ENCODE measurements at regions not wholly inside any gene's neighbourhood (a gene's known extent, or its start where the extent isn't known, plus 50 kb on each side); places are given as distances from the start of the nearest gene placed in this dataset.

- Histone ChIP-seq H3K36me3 (replicated peaks; ENCODE audit: control insufficient read depth, insufficient read depth, low read length) (no peaks in the 10 kb centered on the region), H3K27me3 (ENCODE audit: control insufficient read depth, insufficient read depth, low read length) (no peaks in the 10 kb centered on the region), H3K4me3 (ENCODE audit: insufficient read depth, low read depth, low read length) (no peak overlapping the region)
- DNase-seq: no peak
These were observed 115.0 kb downstream of the UBE2U start for GRCh38 chr1:64318428-64318827.

GRCh38 chr1:64320007-64320406 is 116.6 kb downstream of the UBE2U start:
- H3K27me3 ChIP-seq (ENCODE audit: control insufficient read depth, insufficient read depth, low read length): no peaks in the 10 kb centered on the region
- no peaks in the 10 kb centered on the region for H3K36me3 ChIP-seq (replicated peaks; ENCODE audit: control insufficient read depth, insufficient read depth, low read length)
- DNase-seq: no peak
- no peak overlapping the region for H3K4me3 ChIP-seq (ENCODE audit: insufficient read depth, low read depth, low read length)

- H3K36me3 ChIP-seq (replicated peaks; ENCODE audit: control insufficient read depth, insufficient read depth, low read length): no peaks in the 10 kb centered on the region
- DNase-seq: no peak
- no peaks in the 10 kb centered on the region for H3K27me3 ChIP-seq (ENCODE audit: control insufficient read depth, insufficient read depth, low read length)
These were observed 117.0 kb downstream of the UBE2U start for GRCh38 chr1:64320470-64320869.

GRCh38 chr1:64320922-64321614 is 117.6 kb downstream of the UBE2U start:
- H3K36me3 ChIP-seq (replicated peaks; ENCODE audit: control insufficient read depth, insufficient read depth, low read length): no peaks in the 10 kb centered on the region
- H3K27me3 ChIP-seq (ENCODE audit: control insufficient read depth, insufficient read depth, low read length): no peaks in the 10 kb centered on the region
- DNase-seq: no peak
- no peak overlapping the region for H3K4me3 ChIP-seq (ENCODE audit: insufficient read depth, low read depth, low read length)

More at GRCh38 chr1:64320470-64320869, 117.0 kb downstream of the UBE2U start:
- H3K4me3 ChIP-seq (ENCODE audit: insufficient read depth, low read depth, low read length): no peak overlapping the region

GRCh38 chr1:64323054-64323453 is 119.6 kb downstream of the UBE2U start:
- H3K27me3 ChIP-seq (ENCODE audit: control insufficient read depth, insufficient read depth, low read length): no peaks in the 10 kb centered on the region
- no peak for DNase-seq
- no peak overlapping the region for H3K4me3 ChIP-seq (ENCODE audit: insufficient read depth, low read depth, low read length)
- H3K36me3 ChIP-seq (replicated peaks; ENCODE audit: control insufficient read depth, insufficient read depth, low read length): no peaks in the 10 kb centered on the region

- Histone ChIP-seq H3K27me3 (ENCODE audit: control insufficient read depth, insufficient read depth, low read length) (no peaks in the 10 kb centered on the region), H3K4me3 (ENCODE audit: insufficient read depth, low read depth, low read length) (no peak overlapping the region), H3K36me3 (replicated peaks; ENCODE audit: control insufficient read depth, insufficient read depth, low read length) (no peaks in the 10 kb centered on the region)
- no peak for DNase-seq
These were observed 120.5 kb downstream of the UBE2U start for GRCh38 chr1:64323882-64324281.

- Histone ChIP-seq H3K36me3 (replicated peaks; ENCODE audit: control insufficient read depth, insufficient read depth, low read length) (no peaks in the 10 kb centered on the region), H3K27me3 (ENCODE audit: control insufficient read depth, insufficient read depth, low read length) (no peaks in the 10 kb centered on the region)
These were observed 122.4 kb downstream of the UBE2U start for GRCh38 chr1:64325856-64326255.

GRCh38 chr1:64327119-64327518 is 123.7 kb downstream of the UBE2U start:
- DNase-seq: no peak
- H3K27me3 ChIP-seq (ENCODE audit: control insufficient read depth, insufficient read depth, low read length): no peaks in the 10 kb centered on the region
- no peaks in the 10 kb centered on the region for H3K36me3 ChIP-seq (replicated peaks; ENCODE audit: control insufficient read depth, insufficient read depth, low read length)
- no peak overlapping the region for H3K4me3 ChIP-seq (ENCODE audit: insufficient read depth, low read depth, low read length)

More at GRCh38 chr1:64325856-64326255, 122.4 kb downstream of the UBE2U start:
- no peak for DNase-seq
- no peak overlapping the region for H3K4me3 ChIP-seq (ENCODE audit: insufficient read depth, low read depth, low read length)

GRCh38 chr1:64328193-64328592 is 124.8 kb downstream of the UBE2U start:
- H3K4me3 ChIP-seq (ENCODE audit: insufficient read depth, low read depth, low read length): no peak overlapping the region
- no peaks in the 10 kb centered on the region for H3K36me3 ChIP-seq (replicated peaks; ENCODE audit: control insufficient read depth, insufficient read depth, low read length)
- no peak for DNase-seq
- H3K27me3 ChIP-seq (ENCODE audit: control insufficient read depth, insufficient read depth, low read length): no peaks in the 10 kb centered on the region

GRCh38 chr1:64330839-64331238 is 127.4 kb downstream of the UBE2U start:
- no peaks in the 10 kb centered on the region; the same call in 1 of the 2 replicates for H3K27me3 ChIP-seq (ENCODE audit: control insufficient read depth, insufficient read depth, low read length)
- no peak for DNase-seq

GRCh38 chr1:64335636-64336035 is 132.2 kb downstream of the UBE2U start:
- Histone ChIP-seq H3K4me3 (ENCODE audit: insufficient read depth, low read depth, low read length) (no peak overlapping the region), H3K36me3 (replicated peaks; ENCODE audit: control insufficient read depth, insufficient read depth, low read length) (no peaks in the 10 kb centered on the region), H3K27me3 (ENCODE audit: control insufficient read depth, insufficient read depth, low read length) (no peaks in the 10 kb centered on the region; the same call in 1 of the 2 replicates)
- DNase-seq: no peak

More at GRCh38 chr1:64330839-64331238, 127.4 kb downstream of the UBE2U start:
- Histone ChIP-seq H3K4me3 (ENCODE audit: insufficient read depth, low read depth, low read length) (no peak overlapping the region), H3K36me3 (replicated peaks; ENCODE audit: control insufficient read depth, insufficient read depth, low read length) (no peaks in the 10 kb centered on the region)

GRCh38 chr1:64337475-64337874 is 132.5 kb upstream of the CACHD1 start:
- no peak overlapping the region for H3K4me3 ChIP-seq (ENCODE audit: insufficient read depth, low read depth, low read length)
- H3K36me3 ChIP-seq (replicated peaks; ENCODE audit: control insufficient read depth, insufficient read depth, low read length): no peaks in the 10 kb centered on the region
- DNase-seq: no peak
- H3K27me3 ChIP-seq (ENCODE audit: control insufficient read depth, insufficient read depth, low read length): peaks cover 2% of the 10 kb centered on the region; the same call in 1 of the 2 replicates

GRCh38 chr1:64337926-64338325 is 132.0 kb upstream of the CACHD1 start:
- Histone ChIP-seq H3K36me3 (replicated peaks; ENCODE audit: control insufficient read depth, insufficient read depth, low read length) (no peaks in the 10 kb centered on the region), H3K27me3 (ENCODE audit: control insufficient read depth, insufficient read depth, low read length) (peaks cover 2% of the 10 kb centered on the region; the same call in 1 of the 2 replicates), H3K4me3 (ENCODE audit: insufficient read depth, low read depth, low read length) (no peak overlapping the region)
- DNase-seq: no peak

GRCh38 chr1:64340361-64340760 is 129.6 kb upstream of the CACHD1 start:
- Histone ChIP-seq H3K4me3 (ENCODE audit: insufficient read depth, low read depth, low read length) (no peak overlapping the region), H3K36me3 (replicated peaks; ENCODE audit: control insufficient read depth, insufficient read depth, low read length) (no peaks in the 10 kb centered on the region), H3K27me3 (ENCODE audit: control insufficient read depth, insufficient read depth, low read length) (peaks cover 2% of the 10 kb centered on the region; the same call in 1 of the 2 replicates)
- no peak for DNase-seq

- Histone ChIP-seq H3K27me3 (ENCODE audit: control insufficient read depth, insufficient read depth, low read length) (peaks cover 2% of the 10 kb centered on the region; the same call in 1 of the 2 replicates), H3K36me3 (replicated peaks; ENCODE audit: control insufficient read depth, insufficient read depth, low read length) (no peaks in the 10 kb centered on the region), H3K4me3 (ENCODE audit: insufficient read depth, low read depth, low read length) (no peak overlapping the region)
- no peak for DNase-seq
These were observed 126.7 kb upstream of the CACHD1 start for GRCh38 chr1:64343105-64343822.
